GM19043 (cell line): ENCODE measurements at regions not wholly inside any gene's neighbourhood (a gene's known extent, or its start where the extent isn't known, plus 50 kb on each side); places are given as distances from the start of the nearest gene placed in this dataset.

Experiments
- ATAC-seq: cut with Tn5 transposase; IDR thresholded peaks from one replicate; pipeline ENCODE4 v1.9.1; 2021; ENCODE audit warnings: low read depth; ENCODE audit not compliant: unreplicated experiment

- no peak for ATAC-seq
Measured at GRCh38 chr3:94564247-94564646, 501.4 kb downstream of the NSUN3 start.

GRCh38 chr3:94568041-94568440 lies 505.2 kb downstream of the NSUN3 start:
- no peak for ATAC-seq

- ATAC-seq, result no peak
Measured at GRCh38 chr3:94573337-94573736, 510.5 kb downstream of the NSUN3 start.

GRCh38 chr3:94587291-94587690 lies 524.4 kb downstream of the NSUN3 start:
- no peak for ATAC-seq

- no peak for ATAC-seq
Measured at GRCh38 chr3:94593526-94594150, 530.8 kb downstream of the NSUN3 start.

GRCh38 chr3:94596141-94596540 lies 533.3 kb downstream of the NSUN3 start:
- no peak for ATAC-seq

GRCh38 chr3:94596887-94597566 lies 534.2 kb downstream of the NSUN3 start:
- peak; percentile 72 for ATAC-seq

- no peak for ATAC-seq
Measured at GRCh38 chr3:94607778-94608177, 544.9 kb downstream of the NSUN3 start.

GRCh38 chr3:94609908-94610307 lies 547.0 kb downstream of the NSUN3 start:
- ATAC-seq, result no peak

GRCh38 chr3:94611596-94611995 lies 548.7 kb downstream of the NSUN3 start:
- ATAC-seq, result no peak

- ATAC-seq, result no peak
Measured at GRCh38 chr3:94612631-94613030, 549.8 kb downstream of the NSUN3 start.

GRCh38 chr3:94614192-94614591 lies 551.3 kb downstream of the NSUN3 start:
- ATAC-seq, result no peak

GRCh38 chr3:94615275-94616065 lies 552.6 kb downstream of the NSUN3 start:
- no peak for ATAC-seq

- no peak for ATAC-seq
Measured at GRCh38 chr3:94616833-94617232, 554.0 kb downstream of the NSUN3 start.

- no peak for ATAC-seq
Measured at GRCh38 chr3:94617312-94617711, 554.5 kb downstream of the NSUN3 start.

- no peak for ATAC-seq
Measured at GRCh38 chr3:94619643-94620042, 556.8 kb downstream of the NSUN3 start.

GRCh38 chr3:94626573-94626972 lies 563.7 kb downstream of the NSUN3 start:
- no peak for ATAC-seq

- no peak for ATAC-seq
Measured at GRCh38 chr3:94627689-94628088, 564.8 kb downstream of the NSUN3 start.

GRCh38 chr3:94643400-94643799 lies 580.5 kb downstream of the NSUN3 start:
- no peak for ATAC-seq

- ATAC-seq, result no peak
Measured at GRCh38 chr3:94645790-94646189, 582.9 kb downstream of the NSUN3 start.

GRCh38 chr3:94647131-94647530 lies 584.3 kb downstream of the NSUN3 start:
- no peak for ATAC-seq
